Chondrocyte (in vitro differentiated cells): ENCODE measurements at regions not wholly inside any gene's neighbourhood (a gene's known extent, or its start where the extent isn't known, plus 50 kb on each side); places are given as distances from the start of the nearest gene placed in this dataset.

ENCODE experiments used
- DNase-seq: peaks from one replicate; pipeline ENCODE4 v3.0.0; 2021; ENCODE audit warnings: mixed read lengths, low spot score
- H3K27ac Mint-ChIP-seq: one replicate; pipeline ENCODE4 v1.8.0; 2021; ENCODE audit warnings: mild to moderate bottlenecking, moderate library complexity, mixed read lengths; ENCODE audit not compliant: unreplicated experiment
- H3K27me3 Mint-ChIP-seq: 2 replicates; pipeline ENCODE4 v1.8.0; 2021; ENCODE audit warnings: low read depth, mixed read lengths
- H3K36me3 Mint-ChIP-seq: 2 replicates; pipeline ENCODE4 v1.8.0; 2021; ENCODE audit warnings: low read depth, mixed read lengths
- H3K4me1 Mint-ChIP-seq: 2 replicates; pipeline ENCODE4 v1.8.0; 2021; ENCODE audit warnings: low read depth, mild to moderate bottlenecking, mixed read lengths
- H3K4me3 Mint-ChIP-seq: one replicate; pipeline ENCODE4 v1.8.0; 2021; ENCODE audit warnings: mild to moderate bottlenecking, moderate library complexity, mixed read lengths; ENCODE audit not compliant: unreplicated experiment
- H3K9me3 Mint-ChIP-seq: 2 replicates; pipeline ENCODE4 v1.8.0; 2021; ENCODE audit warnings: low read depth, mixed read lengths
- TF ChIP-seq, protein P1 (sequence below): fragments of 200-600 bp; sonication (generic); IDR thresholded peaks from 2 replicates; pipeline ENCODE4 v1.5.0; 2021; ENCODE audit warnings: antibody characterized with exemption, mild to moderate bottlenecking, moderate library complexity

DNA sequence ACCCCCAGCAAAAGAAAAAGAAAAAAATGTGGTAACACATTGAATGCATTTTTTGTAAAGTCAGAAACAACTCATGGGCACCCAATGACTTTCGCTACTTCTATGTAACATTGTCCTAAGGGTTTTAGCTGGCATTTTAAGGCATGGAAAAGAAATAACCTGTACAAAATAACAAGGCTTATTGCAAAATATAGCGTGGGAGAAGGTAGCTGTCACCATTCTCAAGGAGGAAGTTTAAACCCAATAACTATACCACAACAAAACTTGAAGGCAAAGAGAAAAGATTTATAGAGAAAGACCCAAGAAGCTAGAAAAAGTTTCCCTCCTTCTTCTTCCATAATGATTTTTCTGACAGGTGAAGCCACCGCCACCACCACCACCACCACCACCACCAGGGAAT is 55.7 kb upstream of the ACP3 start:
- no peak for DNase-seq
- H3K36me3 Mint-ChIP-seq, result no peaks in the 10 kb centered on the region
- TF ChIP-seq, protein P1, sequence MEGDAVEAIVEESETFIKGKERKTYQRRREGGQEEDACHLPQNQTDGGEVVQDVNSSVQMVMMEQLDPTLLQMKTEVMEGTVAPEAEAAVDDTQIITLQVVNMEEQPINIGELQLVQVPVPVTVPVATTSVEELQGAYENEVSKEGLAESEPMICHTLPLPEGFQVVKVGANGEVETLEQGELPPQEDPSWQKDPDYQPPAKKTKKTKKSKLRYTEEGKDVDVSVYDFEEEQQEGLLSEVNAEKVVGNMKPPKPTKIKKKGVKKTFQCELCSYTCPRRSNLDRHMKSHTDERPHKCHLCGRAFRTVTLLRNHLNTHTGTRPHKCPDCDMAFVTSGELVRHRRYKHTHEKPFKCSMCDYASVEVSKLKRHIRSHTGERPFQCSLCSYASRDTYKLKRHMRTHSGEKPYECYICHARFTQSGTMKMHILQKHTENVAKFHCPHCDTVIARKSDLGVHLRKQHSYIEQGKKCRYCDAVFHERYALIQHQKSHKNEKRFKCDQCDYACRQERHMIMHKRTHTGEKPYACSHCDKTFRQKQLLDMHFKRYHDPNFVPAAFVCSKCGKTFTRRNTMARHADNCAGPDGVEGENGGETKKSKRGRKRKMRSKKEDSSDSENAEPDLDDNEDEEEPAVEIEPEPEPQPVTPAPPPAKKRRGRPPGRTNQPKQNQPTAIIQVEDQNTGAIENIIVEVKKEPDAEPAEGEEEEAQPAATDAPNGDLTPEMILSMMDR, result no peak
- H3K4me1 Mint-ChIP-seq, result no peaks in the 10 kb centered on the region
- no peak overlapping the region for H3K27ac Mint-ChIP-seq
- peaks cover 32% of the 10 kb centered on the region for H3K27me3 Mint-ChIP-seq
- no peaks in the 10 kb centered on the region for H3K9me3 Mint-ChIP-seq
- no peak overlapping the region for H3K4me3 Mint-ChIP-seq

DNA sequence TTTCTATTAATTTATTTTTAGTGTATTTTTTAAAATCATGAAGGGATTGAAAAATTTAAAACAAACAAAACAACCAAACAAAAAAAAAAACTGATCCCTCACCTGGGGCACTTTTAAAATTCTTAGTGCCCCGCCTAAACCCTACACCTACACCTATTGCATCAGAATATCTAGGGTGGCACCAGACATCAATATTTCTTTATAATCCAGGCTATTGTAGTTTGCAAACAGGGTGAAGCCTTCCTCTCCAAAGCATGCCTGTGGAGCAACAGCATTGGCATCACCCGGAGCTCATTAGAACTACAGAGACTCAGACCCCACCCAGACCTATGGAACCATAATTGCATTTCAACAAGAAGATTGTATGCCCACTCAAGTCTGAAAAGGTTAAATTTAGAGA is 54.9 kb upstream of the ACP3 start:
- Mint-ChIP-seq H3K4me3 (no peak overlapping the region), H3K27ac (no peak overlapping the region), H3K4me1 (no peaks in the 10 kb centered on the region), H3K27me3 (peaks cover 31% of the 10 kb centered on the region), H3K9me3 (no peaks in the 10 kb centered on the region), H3K36me3 (no peaks in the 10 kb centered on the region)
- no peak for DNase-seq
- TF ChIP-seq, protein P1, result no peak

DNA sequence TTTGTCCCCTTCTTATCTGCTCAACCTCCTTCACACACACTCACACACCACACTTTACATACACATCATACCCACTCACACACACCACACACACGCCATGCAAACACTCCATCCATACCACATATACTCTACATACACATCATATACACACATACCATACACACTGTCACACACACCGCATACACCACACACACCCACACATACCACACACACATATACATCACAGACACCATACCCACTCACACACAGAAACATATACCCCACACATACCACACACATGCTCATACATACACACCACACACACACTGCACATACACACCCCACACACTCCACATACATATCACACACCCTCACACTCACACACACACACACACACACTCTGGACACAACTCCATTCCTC is 54.3 kb upstream of the ACP3 start:
- Mint-ChIP-seq H3K9me3 (no peaks in the 10 kb centered on the region), H3K27ac (no peak overlapping the region), H3K27me3 (peaks cover 29% of the 10 kb centered on the region), H3K36me3 (no peaks in the 10 kb centered on the region), H3K4me1 (no peaks in the 10 kb centered on the region), H3K4me3 (no peak overlapping the region)
- no peak for DNase-seq
- TF ChIP-seq, protein P1, result no peak

DNA sequence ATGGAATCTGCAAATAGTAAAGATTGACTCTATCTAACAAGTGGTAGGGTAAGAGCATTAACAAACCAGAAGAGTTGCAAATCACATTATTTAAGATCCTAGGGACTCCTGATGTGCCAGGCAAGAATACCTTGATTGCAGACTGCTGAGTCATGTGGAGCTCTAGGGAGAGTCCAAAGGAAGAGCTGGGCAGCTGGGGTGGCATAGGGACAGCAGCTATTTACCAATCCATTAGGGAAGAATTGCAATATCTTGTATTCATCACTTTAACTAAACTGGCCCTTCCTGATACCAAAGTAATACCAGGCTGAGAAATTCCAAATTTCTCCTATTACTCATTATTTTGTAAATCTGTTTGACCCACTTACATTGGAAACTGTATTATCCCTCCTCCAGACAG is 52.2 kb upstream of the ACP3 start:
- H3K36me3 Mint-ChIP-seq, result no peaks in the 10 kb centered on the region
- H3K27me3 Mint-ChIP-seq, result peaks cover 17% of the 10 kb centered on the region
- no peak overlapping the region for H3K4me3 Mint-ChIP-seq
- H3K27ac Mint-ChIP-seq, result no peak overlapping the region
- TF ChIP-seq, protein P1, result no peak
- H3K9me3 Mint-ChIP-seq, result no peaks in the 10 kb centered on the region
- DNase-seq, result no peak
- H3K4me1 Mint-ChIP-seq, result no peaks in the 10 kb centered on the region

DNA sequence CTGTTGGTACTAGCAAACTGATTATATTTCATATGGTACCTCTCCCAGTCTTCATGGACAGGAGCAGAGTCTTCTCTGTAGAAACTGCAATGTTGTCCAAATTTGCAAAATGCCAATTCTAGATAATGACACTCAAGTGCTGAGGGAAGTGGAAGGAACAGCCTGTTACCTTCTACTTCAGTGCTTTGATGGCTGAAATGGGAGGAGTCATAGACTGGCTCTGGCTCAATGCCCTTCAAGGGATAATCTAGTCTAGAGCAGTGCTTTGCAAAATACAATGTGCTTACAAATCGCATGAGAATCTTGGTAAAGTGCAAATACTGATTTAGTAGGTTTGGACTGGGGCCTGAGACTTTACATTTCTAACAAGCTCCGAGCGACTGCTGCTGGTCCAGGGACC is 51.7 kb upstream of the ACP3 start:
- Mint-ChIP-seq H3K9me3 (no peaks in the 10 kb centered on the region), H3K4me3 (no peak overlapping the region)

More for the DNA sequence above, 51.7 kb upstream of the ACP3 start:
- TF ChIP-seq, protein P1, result no peak
- Mint-ChIP-seq H3K36me3 (no peaks in the 10 kb centered on the region), H3K4me1 (no peaks in the 10 kb centered on the region), H3K27me3 (peaks cover 15% of the 10 kb centered on the region), H3K27ac (no peak overlapping the region)
- DNase-seq, result no peak
